ENCODE measurements at regions not wholly inside any gene's neighbourhood (a gene's known extent, or its start where the extent isn't known, plus 50 kb on each side); places are given as distances from the start of the nearest gene placed in this dataset.
"Not testable (repeated sequence)": the region's sequence is repeated elsewhere in the genome, so short reads cannot be mapped to it uniquely, and the experiment has no call there.

DNA sequence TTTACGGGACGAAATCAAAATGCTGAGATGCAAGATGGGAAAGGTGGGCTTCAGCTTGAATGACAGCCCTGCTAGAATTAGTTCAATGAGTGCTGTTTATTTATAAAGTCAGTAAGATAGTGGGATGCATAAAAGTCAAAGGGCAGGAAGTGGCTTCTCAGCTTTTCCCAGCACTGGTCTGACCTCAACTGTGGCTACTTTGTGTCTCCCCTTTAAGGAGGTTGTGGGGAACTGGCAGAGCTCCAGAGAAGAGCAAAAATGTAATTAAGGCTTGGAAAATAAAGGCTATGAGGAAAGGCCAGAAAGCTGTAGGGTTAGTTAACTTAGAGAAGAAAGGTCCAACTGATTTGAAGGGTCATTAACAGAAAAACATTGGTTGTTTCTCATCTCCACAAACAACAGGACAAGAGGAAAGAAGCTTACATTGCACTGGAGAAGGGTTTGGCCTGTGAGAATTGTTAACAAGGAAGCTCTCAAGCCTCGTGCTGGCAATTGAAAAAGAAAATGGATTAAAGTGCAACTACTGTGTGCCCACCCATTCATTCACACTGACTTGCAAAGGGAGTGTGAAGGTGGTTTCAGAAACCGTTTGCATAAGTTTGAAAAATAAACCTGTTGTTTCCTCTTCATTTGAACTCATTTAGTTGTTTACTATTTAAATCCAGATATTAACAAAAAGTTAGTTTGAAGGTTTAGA lies 68.8 kb upstream of the CD28 start:
- Histone ChIP-seq H3K27ac (no peak overlapping the region), H3K4me1 (replicated peaks; ENCODE audit: insufficient read depth) (no peaks in the 10 kb centered on the region; the same call in 1 of the 2 replicates), H3K9me3 (ENCODE audit: insufficient read depth, low read depth) (no peaks in the 10 kb centered on the region), H3F3A (ENCODE audit: insufficient read depth, low read depth) (no peaks in the 10 kb centered on the region), H2AFZ (no peak overlapping the region), H3K4me3 (no peak overlapping the region), H3K27me3 (ENCODE audit: insufficient read depth, low read depth) (no peaks in the 10 kb centered on the region), H3K79me2 (ENCODE audit: low read depth) (no peaks in the 10 kb centered on the region), H3K4me2 (no peak overlapping the region), H4K20me1 (ENCODE audit: insufficient read depth) (no peaks in the 10 kb centered on the region), H3K36me3 (ENCODE audit: low read depth) (no peaks in the 10 kb centered on the region), H3K9me2 (ENCODE audit: insufficient read depth) (no peaks in the 10 kb centered on the region)
- intact Hi-C loops (cut with micrococcal nuclease; ENCODE audit: unreplicated experiment), result no loop called here
- ChIA-PET POLR2A (ENCODE audit: unreplicated experiment) (no interaction called here), CTCF (no interaction called here)
- BruUV-seq (replicated peaks), result no TSS peak
- no peak for DNase-seq
- TF ChIP-seq, protein P1, sequence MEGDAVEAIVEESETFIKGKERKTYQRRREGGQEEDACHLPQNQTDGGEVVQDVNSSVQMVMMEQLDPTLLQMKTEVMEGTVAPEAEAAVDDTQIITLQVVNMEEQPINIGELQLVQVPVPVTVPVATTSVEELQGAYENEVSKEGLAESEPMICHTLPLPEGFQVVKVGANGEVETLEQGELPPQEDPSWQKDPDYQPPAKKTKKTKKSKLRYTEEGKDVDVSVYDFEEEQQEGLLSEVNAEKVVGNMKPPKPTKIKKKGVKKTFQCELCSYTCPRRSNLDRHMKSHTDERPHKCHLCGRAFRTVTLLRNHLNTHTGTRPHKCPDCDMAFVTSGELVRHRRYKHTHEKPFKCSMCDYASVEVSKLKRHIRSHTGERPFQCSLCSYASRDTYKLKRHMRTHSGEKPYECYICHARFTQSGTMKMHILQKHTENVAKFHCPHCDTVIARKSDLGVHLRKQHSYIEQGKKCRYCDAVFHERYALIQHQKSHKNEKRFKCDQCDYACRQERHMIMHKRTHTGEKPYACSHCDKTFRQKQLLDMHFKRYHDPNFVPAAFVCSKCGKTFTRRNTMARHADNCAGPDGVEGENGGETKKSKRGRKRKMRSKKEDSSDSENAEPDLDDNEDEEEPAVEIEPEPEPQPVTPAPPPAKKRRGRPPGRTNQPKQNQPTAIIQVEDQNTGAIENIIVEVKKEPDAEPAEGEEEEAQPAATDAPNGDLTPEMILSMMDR (conservative IDR thresholded peaks at IDR 0.05), result no peak
- no peak for TF ChIP-seq EZH2 (IDR thresholded peaks at IDR 0.05; ENCODE audit: low read depth)

DNA sequence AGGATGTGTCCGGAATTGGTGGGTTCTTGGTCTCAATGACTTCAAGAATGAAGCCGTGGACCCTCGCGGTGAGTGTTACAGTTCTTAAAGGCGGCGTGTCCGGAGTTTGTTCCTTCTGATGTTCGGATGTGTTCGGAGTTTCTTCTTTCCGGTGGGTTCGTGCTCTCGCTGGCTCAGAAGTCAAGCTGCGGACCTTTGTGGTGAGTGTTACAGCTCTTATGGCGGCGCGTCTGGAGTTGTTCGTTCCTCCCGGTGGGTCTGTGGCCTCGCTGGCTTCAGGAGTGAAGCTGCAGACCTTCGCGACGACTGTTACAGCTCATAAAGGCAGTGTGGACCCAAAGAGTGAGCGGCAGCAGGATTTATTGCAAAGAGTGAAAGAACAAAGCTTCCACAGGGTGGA lies 64.6 kb upstream of the CD28 start:
- H3K36me3 ChIP-seq (ENCODE audit: low read depth); H4K20me1 ChIP-seq (ENCODE audit: insufficient read depth); BruUV-seq (replicated peaks); H2AFZ ChIP-seq; H3K4me2 ChIP-seq; H3K27ac ChIP-seq; H3K9me3 ChIP-seq (ENCODE audit: insufficient read depth, low read depth); H3F3A ChIP-seq (ENCODE audit: insufficient read depth, low read depth); CTCF ChIA-PET; intact Hi-C loops (cut with micrococcal nuclease; ENCODE audit: unreplicated experiment); H3K4me3 ChIP-seq; H3K4me1 ChIP-seq (replicated peaks; ENCODE audit: insufficient read depth); H3K79me2 ChIP-seq (ENCODE audit: low read depth); DNase-seq; H3K27me3 ChIP-seq (ENCODE audit: insufficient read depth, low read depth); H3K9me2 ChIP-seq (ENCODE audit: insufficient read depth); POLR2A ChIA-PET (ENCODE audit: unreplicated experiment): not testable (repeated sequence)

GRCh38 chr2:203642841-203643240 lies 63.6 kb upstream of the CD28 start:
- H2AFZ ChIP-seq; H3K27me3 ChIP-seq (ENCODE audit: insufficient read depth, low read depth); POLR2A ChIA-PET (ENCODE audit: unreplicated experiment); DNase-seq; H4K20me1 ChIP-seq (ENCODE audit: insufficient read depth); H3K4me3 ChIP-seq; H3K9me3 ChIP-seq (ENCODE audit: insufficient read depth, low read depth); H3K27ac ChIP-seq; intact Hi-C loops (cut with micrococcal nuclease; ENCODE audit: unreplicated experiment); H3F3A ChIP-seq (ENCODE audit: insufficient read depth, low read depth); H3K4me2 ChIP-seq; BruUV-seq (replicated peaks); H3K4me1 ChIP-seq (replicated peaks; ENCODE audit: insufficient read depth); H3K79me2 ChIP-seq (ENCODE audit: low read depth); H3K36me3 ChIP-seq (ENCODE audit: low read depth); H3K9me2 ChIP-seq (ENCODE audit: insufficient read depth): not testable (repeated sequence)
- CTCF ChIA-PET, result interaction anchor here (0.6 kb wide), 1 partner anchor 12 kb away, joined by 4 read pairs; no protein-coding TSS in a partner anchor

- Histone ChIP-seq H2AFZ (no peak overlapping the region), H3K36me3 (ENCODE audit: low read depth) (no peaks in the 10 kb centered on the region), H3F3A (ENCODE audit: insufficient read depth, low read depth) (no peaks in the 10 kb centered on the region), H3K4me1 (replicated peaks; ENCODE audit: insufficient read depth) (peaks cover 37% of the 10 kb centered on the region), H3K27me3 (ENCODE audit: insufficient read depth, low read depth) (no peaks in the 10 kb centered on the region), H3K9me2 (ENCODE audit: insufficient read depth) (no peaks in the 10 kb centered on the region), H4K20me1 (ENCODE audit: insufficient read depth) (no peaks in the 10 kb centered on the region), H3K27ac (no peak overlapping the region), H3K79me2 (ENCODE audit: low read depth) (no peaks in the 10 kb centered on the region), H3K9me3 (ENCODE audit: insufficient read depth, low read depth) (no peaks in the 10 kb centered on the region), H3K4me2 (no peak overlapping the region), H3K4me3 (no peak overlapping the region)
- ChIA-PET POLR2A (ENCODE audit: unreplicated experiment) (no interaction called here), CTCF (interaction anchor here (0.7 kb wide), 1 partner anchor 191 kb away, joined by 3 read pairs; no protein-coding TSS in a partner anchor)
- no TSS peak for BruUV-seq (replicated peaks)
- intact Hi-C loops (cut with micrococcal nuclease; ENCODE audit: unreplicated experiment), result no loop called here
- TF ChIP-seq, protein P1 (conservative IDR thresholded peaks at IDR 0.05), result no peak
- no peak for TF ChIP-seq EZH2 (IDR thresholded peaks at IDR 0.05; ENCODE audit: low read depth)
- DNase-seq, result no peak
Observed at GRCh38 chr2:203645831-203646230, 60.6 kb upstream of the CD28 start.

Measured in PC-9 (cell line).